PFSK-1 (cell line): ENCODE measurements at regions not wholly inside any gene's neighbourhood (a gene's known extent, or its start where the extent isn't known, plus 50 kb on each side); places are given as distances from the start of the nearest gene placed in this dataset.

Experiments used
- POLR2AphosphoS5 ChIP-seq: IDR thresholded peaks from 2 replicates; pipeline ENCODE4 v1.6.1; 2012; ENCODE audit warnings: low read depth, mild to moderate bottlenecking, control low read depth, low read length, moderate library complexity
- TAF1 ChIP-seq: IDR thresholded peaks from 2 replicates; pipeline ENCODE4 v1.6.1; 2012; ENCODE audit warnings: low read length, control low read depth, borderline replicate concordance; ENCODE audit not compliant: insufficient read depth

- TF ChIP-seq POLR2AphosphoS5 (no peak), TAF1 (no peak)
Measured at GRCh38 chr15:38638811-38639210, 74.2 kb upstream of the RASGRP1 start.
